ENCODE measurements at regions not wholly inside any gene's neighbourhood (a gene's known extent, or its start where the extent isn't known, plus 50 kb on each side); places are given as distances from the start of the nearest gene placed in this dataset.
A peak's percentile ranks its signal among the peaks of the same experiment; 100 is the strongest.

- DNase-seq (ENCODE audit: low read depth, low spot score): no peak
- no peak overlapping the region for H3K27ac ChIP-seq
These were observed 114.6 kb upstream of the KCNJ15 start for GRCh38 chr21:38142224-38142623.

- H3K27ac ChIP-seq: no peak overlapping the region
- DNase-seq (ENCODE audit: low read depth, low spot score): no peak
These were observed 112.6 kb upstream of the KCNJ15 start for GRCh38 chr21:38144193-38144592.

GRCh38 chr21:38145104-38145503, 111.7 kb upstream of the KCNJ15 start:
- DNase-seq (ENCODE audit: low read depth, low spot score): no peak
- no peak overlapping the region for H3K27ac ChIP-seq

- H3K27ac ChIP-seq: peak overlapping the region; percentile 37
- DNase-seq (ENCODE audit: low read depth, low spot score): no peak
These were observed 109.4 kb upstream of the KCNJ15 start for GRCh38 chr21:38147391-38147790.

GRCh38 chr21:38148046-38148445, 108.7 kb upstream of the KCNJ15 start:
- peak overlapping the region; percentile 37 for H3K27ac ChIP-seq
- no peak for DNase-seq (ENCODE audit: low read depth, low spot score)

GRCh38 chr21:38151021-38151645, 105.7 kb upstream of the KCNJ15 start:
- peak overlapping the region; percentile 73 for H3K27ac ChIP-seq
- no peak for DNase-seq (ENCODE audit: low read depth, low spot score)

- DNase-seq (ENCODE audit: low read depth, low spot score): no peak
- H3K27ac ChIP-seq: no peak overlapping the region
These were observed 100.6 kb upstream of the KCNJ15 start for GRCh38 chr21:38156200-38156599.

GRCh38 chr21:38159355-38159754, 97.4 kb upstream of the KCNJ15 start:
- DNase-seq (ENCODE audit: low read depth, low spot score): no peak
- no peak overlapping the region for H3K27ac ChIP-seq

GRCh38 chr21:38165466-38166172, 91.2 kb upstream of the KCNJ15 start:
- H3K27ac ChIP-seq: no peak overlapping the region
- no peak for DNase-seq (ENCODE audit: low read depth, low spot score)

GRCh38 chr21:38166173-38166535, 90.6 kb upstream of the KCNJ15 start:
- no peak for DNase-seq (ENCODE audit: low read depth, low spot score)
- H3K27ac ChIP-seq: no peak overlapping the region

- DNase-seq (ENCODE audit: low read depth, low spot score): no peak
- no peak overlapping the region for H3K27ac ChIP-seq
These were observed 89.4 kb upstream of the KCNJ15 start for GRCh38 chr21:38167345-38167744.

- no peak for DNase-seq (ENCODE audit: low read depth, low spot score)
- no peak overlapping the region for H3K27ac ChIP-seq
These were observed 86.5 kb upstream of the KCNJ15 start for GRCh38 chr21:38170283-38170682.

GRCh38 chr21:38170704-38171682, 85.8 kb upstream of the KCNJ15 start:
- peak overlapping the region; percentile 9 for H3K27ac ChIP-seq
- DNase-seq (ENCODE audit: low read depth, low spot score): no peak

- no peak for DNase-seq (ENCODE audit: low read depth, low spot score)
- H3K27ac ChIP-seq: peak overlapping the region; percentile 9
These were observed 85.0 kb upstream of the KCNJ15 start for GRCh38 chr21:38171723-38172344.

GRCh38 chr21:38173276-38174035, 83.3 kb upstream of the KCNJ15 start:
- no peak for DNase-seq (ENCODE audit: low read depth, low spot score)
- no peak overlapping the region for H3K27ac ChIP-seq

GRCh38 chr21:38175306-38175705, 81.5 kb upstream of the KCNJ15 start:
- no peak for DNase-seq (ENCODE audit: low read depth, low spot score)

GRCh38 chr21:38177919-38178652, 78.7 kb upstream of the KCNJ15 start:
- no peak for DNase-seq (ENCODE audit: low read depth, low spot score)
- H3K27ac ChIP-seq: no peak overlapping the region

More at GRCh38 chr21:38175306-38175705, 81.5 kb upstream of the KCNJ15 start:
- H3K27ac ChIP-seq: no peak overlapping the region

GRCh38 chr21:38178653-38179470, 77.9 kb upstream of the KCNJ15 start:
- peak overlapping the region; percentile 47 for H3K27ac ChIP-seq
- peak; percentile 57 for DNase-seq (ENCODE audit: low read depth, low spot score)

Measured in epithelial cell of prostate (primary cell).